VCaP (cell line): ENCODE measurements at regions not wholly inside any gene's neighbourhood (a gene's known extent, or its start where the extent isn't known, plus 50 kb on each side); places are given as distances from the start of the nearest gene placed in this dataset.

Source experiments
- H3K27ac ChIP-seq: fragments of 450-650 bp; 2 replicates; pipeline ENCODE4 v1.5.1; 2017
- CTCF ChIP-seq: fragments of 450-650 bp; conservative IDR thresholded peaks from 2 replicates; pipeline ENCODE4 v1.5.1; 2017; ENCODE audit warnings: mild to moderate bottlenecking, moderate library complexity

GRCh38 chr16:63200940-63201339 lies 1164.7 kb upstream of the CDH8 start:
- TF ChIP-seq CTCF, result no peak
- no peak overlapping the region for H3K27ac ChIP-seq

- TF ChIP-seq CTCF, result no peak
- H3K27ac ChIP-seq, result no peak overlapping the region
Observed at GRCh38 chr16:63195336-63195735, 1159.1 kb upstream of the CDH8 start.

- H3K27ac ChIP-seq, result no peak overlapping the region
- TF ChIP-seq CTCF, result no peak
Observed at GRCh38 chr16:63192980-63193379, 1156.7 kb upstream of the CDH8 start.

- H3K27ac ChIP-seq, result no peak overlapping the region
- TF ChIP-seq CTCF, result no peak
Observed at GRCh38 chr16:63188086-63188771, 1152.0 kb upstream of the CDH8 start.

GRCh38 chr16:63187638-63188037 lies 1151.4 kb upstream of the CDH8 start:
- no peak overlapping the region for H3K27ac ChIP-seq
- no peak for TF ChIP-seq CTCF

- no peak for TF ChIP-seq CTCF
- H3K27ac ChIP-seq, result no peak overlapping the region
Observed at GRCh38 chr16:63185235-63185780, 1149.1 kb upstream of the CDH8 start.

GRCh38 chr16:63183743-63184142 lies 1147.5 kb upstream of the CDH8 start:
- TF ChIP-seq CTCF, result no peak
- H3K27ac ChIP-seq, result no peak overlapping the region
